BE2C (cell line): ENCODE measurements at regions not wholly inside any gene's neighbourhood (a gene's known extent, or its start where the extent isn't known, plus 50 kb on each side); places are given as distances from the start of the nearest gene placed in this dataset.

Experiments used
- DNase-seq: peaks from one replicate; pipeline ENCODE4 v3.0.0-alpha.2; 2020
- H3K27me3 ChIP-seq: fragments of 250-450 bp; sonication (Bioruptor Pico); 2 replicates; pipeline ENCODE4 v1.5.1; 2020; ENCODE audit warnings: mild to moderate bottlenecking
- H3K36me3 ChIP-seq: fragments of 250-450 bp; sonication (Bioruptor Pico); 2 replicates; pipeline ENCODE4 v1.5.1; 2020; ENCODE audit warnings: mild to moderate bottlenecking
- H3K4me1 ChIP-seq: fragments of 250-450 bp; sonication (Bioruptor Pico); 2 replicates; pipeline ENCODE4 v1.5.1; 2020
- H3K4me3 ChIP-seq: 2 replicates; pipeline ENCODE4 v1.5.1; 2011; ENCODE audit warnings: low read depth, low read length
- H3K9me3 ChIP-seq: fragments of 250-450 bp; sonication (Bioruptor Pico); 2 replicates; pipeline ENCODE4 v1.5.1; 2020
- CTCF ChIP-seq: IDR thresholded peaks from 2 replicates; pipeline ENCODE4 v1.5.1; 2012; ENCODE audit warnings: mild to moderate bottlenecking, low read depth, low read length

- H3K4me3 ChIP-seq, result no peak overlapping the region
- H3K9me3 ChIP-seq, result no peaks in the 10 kb centered on the region
- no peaks in the 10 kb centered on the region for H3K36me3 ChIP-seq
- no peak for TF ChIP-seq CTCF
- no peaks in the 10 kb centered on the region for H3K27me3 ChIP-seq
- H3K4me1 ChIP-seq, result no peaks in the 10 kb centered on the region
- DNase-seq, result no peak
Measured at GRCh38 chr5:116799401-116799800, 224.8 kb upstream of the SEMA6A start.

DNA sequence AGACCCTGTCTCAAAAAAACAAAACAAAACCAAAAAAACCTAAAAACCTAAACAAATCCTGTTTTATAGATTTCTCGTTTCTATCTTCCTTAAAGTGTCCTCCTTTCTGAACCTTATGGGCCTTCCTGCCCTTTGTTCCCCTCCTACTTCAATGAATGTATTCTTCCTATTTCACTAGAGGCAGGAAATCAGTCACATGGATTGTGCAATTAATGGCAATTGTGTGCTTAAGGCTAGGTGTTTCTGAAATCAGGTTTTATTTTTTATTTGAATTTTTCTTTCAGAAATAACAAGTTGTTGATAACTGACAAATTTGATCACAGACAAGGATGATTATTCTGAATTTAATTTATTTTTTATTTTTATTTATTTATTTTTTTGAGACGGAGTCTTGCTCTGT is 220.6 kb upstream of the SEMA6A start:
- H3K9me3 ChIP-seq, result no peaks in the 10 kb centered on the region
- TF ChIP-seq CTCF, result no peak
- H3K4me1 ChIP-seq, result no peaks in the 10 kb centered on the region
- DNase-seq, result no peak
- H3K36me3 ChIP-seq, result no peaks in the 10 kb centered on the region
- no peaks in the 10 kb centered on the region for H3K27me3 ChIP-seq
- H3K4me3 ChIP-seq, result no peak overlapping the region

DNA sequence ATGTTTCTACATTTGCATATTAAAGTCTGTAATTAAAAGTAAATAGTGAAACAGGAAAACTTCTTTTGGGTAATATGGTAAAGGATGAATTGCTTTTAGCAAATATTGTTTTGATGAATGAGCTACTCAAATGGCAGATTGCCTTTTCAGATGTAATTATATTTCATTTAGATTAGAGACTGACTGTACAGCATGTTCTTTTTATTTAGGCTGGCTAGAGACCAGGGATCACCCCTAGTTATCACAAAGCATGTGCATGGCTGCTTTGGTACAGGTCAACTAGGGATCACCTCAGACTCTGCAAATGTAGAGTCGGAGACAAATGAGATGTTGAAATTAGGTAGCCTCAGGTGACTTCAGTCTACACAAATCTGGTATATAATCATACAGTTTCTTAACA is 214.9 kb upstream of the SEMA6A start:
- no peak for TF ChIP-seq CTCF
- H3K36me3 ChIP-seq, result no peaks in the 10 kb centered on the region

DNA sequence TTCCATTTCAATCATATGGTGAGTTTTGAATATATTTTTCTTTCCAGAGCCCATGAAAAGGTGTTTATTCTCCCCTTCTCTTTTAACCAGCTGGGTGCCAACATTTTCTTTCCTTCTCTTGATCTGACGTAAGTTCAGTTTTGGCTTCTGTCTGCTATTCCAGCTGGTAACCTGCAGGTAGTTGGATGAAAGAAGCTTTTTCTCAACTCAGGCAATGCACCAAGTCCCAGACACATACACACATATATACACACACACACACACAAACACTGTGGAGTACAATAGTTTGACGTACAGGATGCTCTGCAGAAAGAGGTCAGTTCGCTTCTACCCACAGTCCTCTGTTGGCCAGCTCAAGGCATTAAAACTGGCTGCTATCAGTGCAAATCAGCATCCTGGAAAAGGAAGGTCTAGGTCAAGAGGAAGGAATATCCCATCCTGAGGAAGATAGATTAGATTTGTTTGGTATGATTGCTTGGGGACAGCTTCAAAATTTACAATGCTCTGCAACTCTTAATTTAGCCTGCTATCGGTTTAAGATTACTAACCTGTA is 214.3 kb upstream of the SEMA6A start:
- no peak overlapping the region for H3K4me3 ChIP-seq
- H3K36me3 ChIP-seq, result no peaks in the 10 kb centered on the region
- H3K9me3 ChIP-seq, result no peaks in the 10 kb centered on the region; the same call in 1 of the 2 replicates
- TF ChIP-seq CTCF, result no peak
- peaks cover 5% of the 10 kb centered on the region; the same call in 1 of the 2 replicates for H3K4me1 ChIP-seq
- no peak for DNase-seq
- H3K27me3 ChIP-seq, result no peaks in the 10 kb centered on the region

More for the DNA sequence above, 214.9 kb upstream of the SEMA6A start:
- Histone ChIP-seq H3K4me3 (no peak overlapping the region), H3K4me1 (peaks cover 5% of the 10 kb centered on the region; the same call in 1 of the 2 replicates), H3K9me3 (no peaks in the 10 kb centered on the region; the same call in 1 of the 2 replicates), H3K27me3 (no peaks in the 10 kb centered on the region)
- DNase-seq, result no peak

GRCh38 chr5:116787570-116787969 is 212.9 kb upstream of the SEMA6A start:
- no peak for TF ChIP-seq CTCF
- H3K36me3 ChIP-seq, result no peaks in the 10 kb centered on the region
- H3K27me3 ChIP-seq, result no peaks in the 10 kb centered on the region
- H3K4me1 ChIP-seq, result peaks cover 5% of the 10 kb centered on the region; the same call in 1 of the 2 replicates
- DNase-seq, result no peak
- no peaks in the 10 kb centered on the region; the same call in 1 of the 2 replicates for H3K9me3 ChIP-seq
- H3K4me3 ChIP-seq, result no peak overlapping the region

- no peak for DNase-seq
- Histone ChIP-seq H3K9me3 (no peaks in the 10 kb centered on the region; the same call in 1 of the 2 replicates), H3K36me3 (no peaks in the 10 kb centered on the region), H3K4me3 (no peak overlapping the region), H3K4me1 (peaks cover 5% of the 10 kb centered on the region; the same call in 1 of the 2 replicates), H3K27me3 (no peaks in the 10 kb centered on the region)
- TF ChIP-seq CTCF, result no peak
Measured at GRCh38 chr5:116785106-116785505, 210.5 kb upstream of the SEMA6A start.
